Activated T-cell treated with anti-CD3 and anti-CD28 coated beads, Interleukin-2, amount 50 U/mL, for 72 hours (primary cell): ENCODE measurements at regions not wholly inside any gene's neighbourhood (a gene's known extent, or its start where the extent isn't known, plus 50 kb on each side); places are given as distances from the start of the nearest gene placed in this dataset.
"Not testable (repeated sequence)": the region's sequence is repeated elsewhere in the genome, so short reads cannot be mapped to it uniquely, and the experiment has no call there.

Experiments
- ATAC-seq, 2 donors: fragments of 150-1000 bp; cut with Tn5 transposase; replicated peaks in 1 of 2; 2 replicates each; pipeline ENCODE4 v1.10.0; 2021; ENCODE audit warnings: moderate library complexity in 2 of 2, mild to moderate bottlenecking in 1 of 2
- DNase-seq, 2 donors: peaks; one replicate each; pipeline ENCODE4 v3.0.0; 2021 to 2022; ENCODE audit warnings: mixed read lengths in 1 of 2
- H3K27ac Mint-ChIP-seq: one replicate; pipeline ENCODE4 v1.8.0; 2022; ENCODE audit warnings: mild to moderate bottlenecking, moderate library complexity, mixed read lengths
- H3K27me3 Mint-ChIP-seq: one replicate; pipeline ENCODE4 v1.8.0; 2022; ENCODE audit warnings: low read depth, mixed read lengths
- H3K36me3 Mint-ChIP-seq, 2 donors: one replicate each; pipeline ENCODE4 v1.8.0; 2022; ENCODE audit warnings: mixed read lengths in 2 of 2, mild to moderate bottlenecking in 1 of 2; ENCODE audit not compliant: insufficient read depth in 2 of 2
- H3K4me1 Mint-ChIP-seq: one replicate; pipeline ENCODE4 v1.8.0; 2022; ENCODE audit warnings: low read depth, mixed read lengths
- H3K4me3 Mint-ChIP-seq, 2 donors: one replicate each; pipeline ENCODE4 v1.8.0; 2022; ENCODE audit warnings: mild to moderate bottlenecking in 2 of 2, mixed read lengths in 2 of 2, moderate library complexity in 2 of 2
- H3K9me3 Mint-ChIP-seq, 2 donors: one replicate each; pipeline ENCODE4 v1.8.0; 2022; ENCODE audit warnings: mixed read lengths in 2 of 2

GRCh38 chr3:36147934-36148558 is 232.3 kb upstream of the STAC start:
- no peak overlapping the region for H3K27ac Mint-ChIP-seq
- H3K9me3 Mint-ChIP-seq = peaks cover 0 to 2% of the 10 kb centered on the region in 2 donors
- no peak for ATAC-seq
- H3K27me3 Mint-ChIP-seq = no peaks in the 10 kb centered on the region
- no peak overlapping the region for H3K4me3 Mint-ChIP-seq
- H3K36me3 Mint-ChIP-seq = no peaks in the 10 kb centered on the region
- no peaks in the 10 kb centered on the region for H3K4me1 Mint-ChIP-seq
- no peak for DNase-seq

- Mint-ChIP-seq H3K36me3 (no peaks in the 10 kb centered on the region), H3K4me1 (no peaks in the 10 kb centered on the region), H3K4me3 (no peak overlapping the region), H3K9me3 (peaks cover 0 to 2% of the 10 kb centered on the region in 2 donors), H3K27ac (no peak overlapping the region), H3K27me3 (no peaks in the 10 kb centered on the region)
- no peak for ATAC-seq
- DNase-seq = no peak
These were observed 230.8 kb upstream of the STAC start for GRCh38 chr3:36149447-36149865.

GRCh38 chr3:36155515-36155914 is 224.8 kb upstream of the STAC start:
- no peak for ATAC-seq
- DNase-seq = no peak
- Mint-ChIP-seq H3K27ac (no peak overlapping the region), H3K27me3 (no peaks in the 10 kb centered on the region), H3K36me3 (no peaks in the 10 kb centered on the region), H3K9me3 (no peaks in the 10 kb centered on the region), H3K4me1 (no peaks in the 10 kb centered on the region), H3K4me3 (no peak overlapping the region)

- no peaks in the 10 kb centered on the region for H3K36me3 Mint-ChIP-seq
- H3K9me3 Mint-ChIP-seq = no peaks in the 10 kb centered on the region
- ATAC-seq = no peak
- DNase-seq = no peak
- no peaks in the 10 kb centered on the region for H3K4me1 Mint-ChIP-seq
- no peak overlapping the region for H3K27ac Mint-ChIP-seq
- no peaks in the 10 kb centered on the region for H3K27me3 Mint-ChIP-seq
- H3K4me3 Mint-ChIP-seq = no peak overlapping the region
These were observed 215.9 kb upstream of the STAC start for GRCh38 chr3:36164400-36164799.

GRCh38 chr3:36165509-36166290 is 214.6 kb upstream of the STAC start:
- no peak for ATAC-seq
- H3K27me3 Mint-ChIP-seq = no peaks in the 10 kb centered on the region

GRCh38 chr3:36166477-36166876 is 213.8 kb upstream of the STAC start:
- H3K36me3 Mint-ChIP-seq = no peaks in the 10 kb centered on the region

More at GRCh38 chr3:36165509-36166290, 214.6 kb upstream of the STAC start:
- Mint-ChIP-seq H3K4me1 (no peaks in the 10 kb centered on the region), H3K36me3 (no peaks in the 10 kb centered on the region), H3K4me3 (no peak overlapping the region), H3K27ac (no peak overlapping the region), H3K9me3 (no peaks in the 10 kb centered on the region)
- DNase-seq = no peak

GRCh38 chr3:36172699-36173098 is 207.6 kb upstream of the STAC start:
- Mint-ChIP-seq H3K27me3 (no peaks in the 10 kb centered on the region), H3K9me3 (peaks cover 0 to 2% of the 10 kb centered on the region in 2 donors), H3K27ac (no peak overlapping the region), H3K4me1 (no peaks in the 10 kb centered on the region), H3K4me3 (no peak overlapping the region), H3K36me3 (no peaks in the 10 kb centered on the region)
- no peak for DNase-seq
- no peak for ATAC-seq

More at GRCh38 chr3:36166477-36166876, 213.8 kb upstream of the STAC start:
- H3K4me1 Mint-ChIP-seq = no peaks in the 10 kb centered on the region
- H3K27ac Mint-ChIP-seq = no peak overlapping the region
- H3K4me3 Mint-ChIP-seq = no peak overlapping the region
- peaks cover 0 to 2% of the 10 kb centered on the region in 2 donors for H3K9me3 Mint-ChIP-seq
- DNase-seq = no peak
- H3K27me3 Mint-ChIP-seq = no peaks in the 10 kb centered on the region
- ATAC-seq = no peak

GRCh38 chr3:36175113-36175812 is 205.0 kb upstream of the STAC start:
- peaks cover 0 to 2% of the 10 kb centered on the region in 2 donors for H3K9me3 Mint-ChIP-seq
- ATAC-seq = no peak
- no peaks in the 10 kb centered on the region for H3K36me3 Mint-ChIP-seq
- DNase-seq = no peak
- no peaks in the 10 kb centered on the region for H3K4me1 Mint-ChIP-seq
- no peak overlapping the region for H3K27ac Mint-ChIP-seq
- no peaks in the 10 kb centered on the region for H3K27me3 Mint-ChIP-seq
- H3K4me3 Mint-ChIP-seq = no peak overlapping the region

- DNase-seq (no peak), ATAC-seq (no peak)
- H3K36me3 Mint-ChIP-seq = no peaks in the 10 kb centered on the region
- H3K4me3 Mint-ChIP-seq = no peak overlapping the region
- no peak overlapping the region for H3K27ac Mint-ChIP-seq
- H3K27me3 Mint-ChIP-seq = no peaks in the 10 kb centered on the region
- no peaks in the 10 kb centered on the region for H3K4me1 Mint-ChIP-seq
- H3K9me3 Mint-ChIP-seq = peaks cover 0 to 2% of the 10 kb centered on the region in 2 donors
These were observed 204.3 kb upstream of the STAC start for GRCh38 chr3:36175916-36176461.

- Mint-ChIP-seq H3K36me3 (no peaks in the 10 kb centered on the region), H3K27ac (no peak overlapping the region), H3K9me3 (no peaks in the 10 kb centered on the region), H3K4me1 (no peaks in the 10 kb centered on the region), H3K4me3 (no peak overlapping the region), H3K27me3 (no peaks in the 10 kb centered on the region)
- no peak for ATAC-seq
- no peak for DNase-seq
These were observed 202.3 kb upstream of the STAC start for GRCh38 chr3:36178018-36178417.

GRCh38 chr3:36182024-36182423 is 198.3 kb upstream of the STAC start:
- no peaks in the 10 kb centered on the region for H3K4me1 Mint-ChIP-seq
- DNase-seq (no peak), ATAC-seq (no peak)
- H3K27ac Mint-ChIP-seq = no peak overlapping the region
- no peak overlapping the region for H3K4me3 Mint-ChIP-seq
- H3K36me3 Mint-ChIP-seq = no peaks in the 10 kb centered on the region
- no peaks in the 10 kb centered on the region for H3K27me3 Mint-ChIP-seq
- H3K9me3 Mint-ChIP-seq = peaks cover 0 to under 1% of the 10 kb centered on the region in 2 donors

- H3K27ac Mint-ChIP-seq = not testable (repeated sequence)
These were observed 193.1 kb upstream of the STAC start for GRCh38 chr3:36187197-36187596.

GRCh38 chr3:36192901-36193300 is 187.4 kb upstream of the STAC start:
- no peaks in the 10 kb centered on the region for H3K4me1 Mint-ChIP-seq
- no peak overlapping the region for H3K4me3 Mint-ChIP-seq
- H3K27me3 Mint-ChIP-seq = no peaks in the 10 kb centered on the region
- ATAC-seq (no peak), DNase-seq (no peak)
- peaks cover 1 to 4% of the 10 kb centered on the region in 2 donors for H3K9me3 Mint-ChIP-seq
- no peaks in the 10 kb centered on the region for H3K36me3 Mint-ChIP-seq
- H3K27ac Mint-ChIP-seq = no peak overlapping the region

More at GRCh38 chr3:36187197-36187596, 193.1 kb upstream of the STAC start:
- not testable (repeated sequence) for H3K4me3 Mint-ChIP-seq, H3K9me3 Mint-ChIP-seq, H3K36me3 Mint-ChIP-seq, DNase-seq, H3K27me3 Mint-ChIP-seq, H3K4me1 Mint-ChIP-seq, ATAC-seq
